HepG2 (cell line): ENCODE measurements at regions not wholly inside any gene's neighbourhood (a gene's known extent, or its start where the extent isn't known, plus 50 kb on each side); places are given as distances from the start of the nearest gene placed in this dataset.
A peak's percentile ranks its signal among the peaks of the same experiment; 100 is the strongest.

Experiments
- IRX3 ChIP-seq: sonication (generic); formaldehyde crosslinking; IDR thresholded peaks from 2 replicates; pipeline ENCODE4 v1.8.1; 2023; ENCODE audit warnings: mild to moderate bottlenecking, low read depth, missing genetic modification reagents, borderline replicate concordance
- MXI1 ChIP-seq: IDR thresholded peaks from 3 replicates; pipeline ENCODE4 v1.6.1; 2012; ENCODE audit warnings: low read depth, low read length, inconsistent platforms, borderline replicate concordance
- NFE2L1 ChIP-seq: sonication (generic); formaldehyde crosslinking; IDR thresholded peaks from 2 replicates; pipeline ENCODE4 v1.4.0; 2020; ENCODE audit warnings: missing genetic modification reagents, mild to moderate bottlenecking, borderline replicate concordance
- NFIB ChIP-seq: sonication (generic); formaldehyde crosslinking; IDR thresholded peaks from 2 replicates; pipeline ENCODE4 v1.9.0; 2021; ENCODE audit warnings: missing genetic modification reagents, mild to moderate bottlenecking, borderline replicate concordance
- NR2F2 ChIP-seq: IDR thresholded peaks from 2 replicates; pipeline ENCODE4 v1.6.1; 2012; ENCODE audit warnings: low read depth, inconsistent platforms, borderline replicate concordance
- SMAD9 ChIP-seq: sonication (generic); formaldehyde crosslinking; IDR thresholded peaks from 2 replicates; pipeline ENCODE4 v1.5.1; 2020; ENCODE audit warnings: mild to moderate bottlenecking, missing genetic modification reagents
- TEAD3 ChIP-seq: optimal IDR thresholded peaks from 2 replicates; pipeline ENCODE3; 2016; ENCODE audit warnings: borderline replicate concordance
- U2AF1 ChIP-seq: fragments of 200-400 bp; formaldehyde crosslinking; optimal IDR thresholded peaks from 2 replicates; pipeline ENCODE3; 2017; ENCODE audit warnings: mild to moderate bottlenecking, low read depth, low read length
- ZFYVE20 ChIP-seq: sonication (generic); formaldehyde crosslinking; IDR thresholded peaks from 2 replicates; pipeline ENCODE4 v1.8.0; 2023; ENCODE audit warnings: low read depth, mild to moderate bottlenecking, moderate library complexity, missing genetic modification reagents, borderline replicate concordance
- ZNF367 ChIP-seq: sonication (generic); formaldehyde crosslinking; IDR thresholded peaks from 2 replicates; pipeline ENCODE4 v1.4.0; 2020; ENCODE audit warnings: missing genetic modification reagents, borderline replicate concordance
- ZNF460 ChIP-seq: sonication (generic); formaldehyde crosslinking; IDR thresholded peaks from 2 replicates; pipeline ENCODE4 v1.5.1; 2020; ENCODE audit warnings: missing genetic modification reagents, mild to moderate bottlenecking, borderline replicate concordance
- ZNF530 ChIP-seq: sonication (generic); formaldehyde crosslinking; IDR thresholded peaks from 2 replicates; pipeline ENCODE4 v1.5.0; 2020; ENCODE audit warnings: low read depth, mild to moderate bottlenecking, missing genetic modification reagents
- ZNF556 ChIP-seq: sonication (generic); formaldehyde crosslinking; IDR thresholded peaks from 2 replicates; pipeline ENCODE4 v1.4.0; 2020; ENCODE audit warnings: mild to moderate bottlenecking, missing genetic modification reagents, borderline replicate concordance
- ZNF562 ChIP-seq: sonication (generic); formaldehyde crosslinking; IDR thresholded peaks from 2 replicates; pipeline ENCODE4 v1.8.0; 2022; ENCODE audit warnings: missing genetic modification reagents, borderline replicate concordance
- ZNF709 ChIP-seq: sonication (generic); formaldehyde crosslinking; IDR thresholded peaks from 2 replicates; pipeline ENCODE4 v1.5.0; 2020; ENCODE audit warnings: mild to moderate bottlenecking, missing genetic modification reagents
- ZNF790 ChIP-seq: sonication (generic); formaldehyde crosslinking; IDR thresholded peaks from 2 replicates; pipeline ENCODE4 v1.8.0; 2022; ENCODE audit warnings: missing genetic modification reagents, mild to moderate bottlenecking, borderline replicate concordance
- ZSCAN25 ChIP-seq: sonication (generic); formaldehyde crosslinking; IDR thresholded peaks from 2 replicates; pipeline ENCODE4 v1.8.0; 2022; ENCODE audit warnings: mild to moderate bottlenecking, missing genetic modification reagents
- ZSCAN29 ChIP-seq: sonication (generic); formaldehyde crosslinking; conservative IDR thresholded peaks from 2 replicates; pipeline ENCODE4 v1.4.0; 2020; ENCODE audit warnings: mild to moderate bottlenecking, missing genetic modification reagents
- TF ChIP-seq, protein P1 (sequence below): sonication (generic); formaldehyde crosslinking; IDR thresholded peaks from 2 replicates; pipeline ENCODE4 v1.9.0; 2022; ENCODE audit warnings: missing genetic modification reagents, mild to moderate bottlenecking, borderline replicate concordance
- TF ChIP-seq, protein P2 (sequence below): sonication (generic); formaldehyde crosslinking; IDR thresholded peaks from 2 replicates; pipeline ENCODE4 v1.4.0; 2020; ENCODE audit warnings: mild to moderate bottlenecking, missing genetic modification reagents
- TF ChIP-seq, protein P3 (sequence below): sonication (generic); formaldehyde crosslinking; IDR thresholded peaks from 2 replicates; pipeline ENCODE4 v1.5.1; 2020; ENCODE audit warnings: missing genetic modification reagents, mild to moderate bottlenecking, borderline replicate concordance
- TF ChIP-seq, protein P4 (sequence below): sonication (generic); formaldehyde crosslinking; IDR thresholded peaks from 2 replicates; pipeline ENCODE4 v1.5.0; 2020; ENCODE audit warnings: mild to moderate bottlenecking, missing genetic modification reagents

DNA sequence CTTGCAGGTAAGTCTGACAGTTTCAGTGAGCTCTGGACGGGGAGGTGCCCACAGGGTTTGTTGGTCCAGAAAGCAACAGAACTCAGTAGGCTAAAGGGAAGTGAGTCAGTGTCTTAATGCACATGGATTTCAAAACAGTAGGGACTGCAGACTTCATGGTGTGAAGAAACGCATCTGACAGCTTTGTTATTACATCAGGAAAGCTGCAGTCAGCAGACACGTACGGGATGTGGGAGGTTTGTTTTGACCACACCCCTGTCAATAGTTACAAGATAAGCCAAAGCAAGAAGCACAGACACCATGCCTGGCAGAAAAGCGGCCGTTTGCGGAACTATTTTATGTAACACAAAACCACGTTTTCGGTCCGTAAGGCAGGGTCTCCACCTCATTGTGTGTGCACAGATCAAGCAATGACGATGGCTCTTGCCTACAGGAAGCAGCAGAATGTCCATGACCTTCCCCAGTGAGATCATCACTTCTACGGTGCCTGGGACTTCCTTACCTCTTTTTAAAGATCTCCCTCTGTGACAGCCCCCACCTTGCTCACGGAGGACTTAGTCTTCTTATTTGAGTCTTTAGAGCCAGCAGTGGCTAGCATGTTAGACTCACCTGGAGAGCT lies 58.2 kb upstream of the FTH1 start (continued):
- peak; percentile 75; the same call in 1 of the 3 replicates for TF ChIP-seq MXI1
- TF ChIP-seq ZSCAN25 (CRISPR knock-in tag), result 0 out of 2 replicates have a peak, but pooled peaks have one; percentile 53
- no peak for TF ChIP-seq ZSCAN29 (CRISPR knock-in tag)
- no peak for TF ChIP-seq SMAD9
- TF ChIP-seq ZNF367 (CRISPR knock-in tag), result no peak
- no peak for TF ChIP-seq ZNF530 (CRISPR knock-in tag)
- no peak for TF ChIP-seq ZNF790 (CRISPR knock-in tag)
- TF ChIP-seq ZNF556, result no peak
- TF ChIP-seq, protein P1, sequence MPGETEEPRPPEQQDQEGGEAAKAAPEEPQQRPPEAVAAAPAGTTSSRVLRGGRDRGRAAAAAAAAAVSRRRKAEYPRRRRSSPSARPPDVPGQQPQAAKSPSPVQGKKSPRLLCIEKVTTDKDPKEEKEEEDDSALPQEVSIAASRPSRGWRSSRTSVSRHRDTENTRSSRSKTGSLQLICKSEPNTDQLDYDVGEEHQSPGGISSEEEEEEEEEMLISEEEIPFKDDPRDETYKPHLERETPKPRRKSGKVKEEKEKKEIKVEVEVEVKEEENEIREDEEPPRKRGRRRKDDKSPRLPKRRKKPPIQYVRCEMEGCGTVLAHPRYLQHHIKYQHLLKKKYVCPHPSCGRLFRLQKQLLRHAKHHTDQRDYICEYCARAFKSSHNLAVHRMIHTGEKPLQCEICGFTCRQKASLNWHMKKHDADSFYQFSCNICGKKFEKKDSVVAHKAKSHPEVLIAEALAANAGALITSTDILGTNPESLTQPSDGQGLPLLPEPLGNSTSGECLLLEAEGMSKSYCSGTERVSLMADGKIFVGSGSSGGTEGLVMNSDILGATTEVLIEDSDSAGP (CRISPR knock-in tag), result 0 out of 2 replicates have a peak, but pooled peaks have one; percentile 38
- TF ChIP-seq IRX3 (CRISPR knock-in tag), result no peak
- TF ChIP-seq, protein P2, sequence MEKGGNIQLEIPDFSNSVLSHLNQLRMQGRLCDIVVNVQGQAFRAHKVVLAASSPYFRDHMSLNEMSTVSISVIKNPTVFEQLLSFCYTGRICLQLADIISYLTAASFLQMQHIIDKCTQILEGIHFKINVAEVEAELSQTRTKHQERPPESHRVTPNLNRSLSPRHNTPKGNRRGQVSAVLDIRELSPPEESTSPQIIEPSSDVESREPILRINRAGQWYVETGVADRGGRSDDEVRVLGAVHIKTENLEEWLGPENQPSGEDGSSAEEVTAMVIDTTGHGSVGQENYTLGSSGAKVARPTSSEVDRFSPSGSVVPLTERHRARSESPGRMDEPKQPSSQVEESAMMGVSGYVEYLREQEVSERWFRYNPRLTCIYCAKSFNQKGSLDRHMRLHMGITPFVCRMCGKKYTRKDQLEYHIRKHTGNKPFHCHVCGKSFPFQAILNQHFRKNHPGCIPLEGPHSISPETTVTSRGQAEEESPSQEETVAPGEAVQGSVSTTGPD (CRISPR knock-in tag), result no peak
- TF ChIP-seq, protein P3, sequence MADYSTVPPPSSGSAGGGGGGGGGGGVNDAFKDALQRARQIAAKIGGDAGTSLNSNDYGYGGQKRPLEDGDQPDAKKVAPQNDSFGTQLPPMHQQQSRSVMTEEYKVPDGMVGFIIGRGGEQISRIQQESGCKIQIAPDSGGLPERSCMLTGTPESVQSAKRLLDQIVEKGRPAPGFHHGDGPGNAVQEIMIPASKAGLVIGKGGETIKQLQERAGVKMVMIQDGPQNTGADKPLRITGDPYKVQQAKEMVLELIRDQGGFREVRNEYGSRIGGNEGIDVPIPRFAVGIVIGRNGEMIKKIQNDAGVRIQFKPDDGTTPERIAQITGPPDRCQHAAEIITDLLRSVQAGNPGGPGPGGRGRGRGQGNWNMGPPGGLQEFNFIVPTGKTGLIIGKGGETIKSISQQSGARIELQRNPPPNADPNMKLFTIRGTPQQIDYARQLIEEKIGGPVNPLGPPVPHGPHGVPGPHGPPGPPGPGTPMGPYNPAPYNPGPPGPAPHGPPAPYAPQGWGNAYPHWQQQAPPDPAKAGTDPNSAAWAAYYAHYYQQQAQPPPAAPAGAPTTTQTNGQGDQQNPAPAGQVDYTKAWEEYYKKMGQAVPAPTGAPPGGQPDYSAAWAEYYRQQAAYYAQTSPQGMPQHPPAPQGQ (CRISPR knock-in tag), result no peak
- TF ChIP-seq ZFYVE20 (CRISPR knock-in tag), result no peak
- TF ChIP-seq TEAD3, result peak; percentile 22
- 0 out of 2 replicates have a peak, but pooled peaks have one; percentile 71 for TF ChIP-seq ZNF709 (CRISPR knock-in tag)
- TF ChIP-seq, protein P4, sequence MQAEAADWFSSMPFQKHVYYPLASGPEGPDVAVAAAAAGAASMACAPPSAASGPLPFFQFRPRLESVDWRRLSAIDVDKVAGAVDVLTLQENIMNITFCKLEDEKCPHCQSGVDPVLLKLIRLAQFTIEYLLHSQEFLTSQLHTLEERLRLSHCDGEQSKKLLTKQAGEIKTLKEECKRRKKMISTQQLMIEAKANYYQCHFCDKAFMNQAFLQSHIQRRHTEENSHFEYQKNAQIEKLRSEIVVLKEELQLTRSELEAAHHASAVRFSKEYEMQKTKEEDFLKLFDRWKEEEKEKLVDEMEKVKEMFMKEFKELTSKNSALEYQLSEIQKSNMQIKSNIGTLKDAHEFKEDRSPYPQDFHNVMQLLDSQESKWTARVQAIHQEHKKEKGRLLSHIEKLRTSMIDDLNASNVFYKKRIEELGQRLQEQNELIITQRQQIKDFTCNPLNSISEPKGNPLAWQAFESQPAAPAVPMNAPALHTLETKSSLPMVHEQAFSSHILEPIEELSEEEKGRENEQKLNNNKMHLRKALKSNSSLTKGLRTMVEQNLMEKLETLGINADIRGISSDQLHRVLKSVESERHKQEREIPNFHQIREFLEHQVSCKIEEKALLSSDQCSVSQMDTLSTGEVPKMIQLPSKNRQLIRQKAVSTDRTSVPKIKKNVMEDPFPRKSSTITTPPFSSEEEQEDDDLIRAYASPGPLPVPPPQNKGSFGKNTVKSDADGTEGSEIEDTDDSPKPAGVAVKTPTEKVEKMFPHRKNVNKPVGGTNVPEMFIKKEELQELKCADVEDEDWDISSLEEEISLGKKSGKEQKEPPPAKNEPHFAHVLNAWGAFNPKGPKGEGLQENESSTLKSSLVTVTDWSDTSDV (CRISPR knock-in tag), result no peak
- TF ChIP-seq NFIB (CRISPR knock-in tag), result no peak
- TF ChIP-seq NR2F2, result 0 out of 2 replicates have a peak, but pooled peaks have one; percentile 0
- no peak for TF ChIP-seq NFE2L1 (CRISPR knock-in tag)
- no peak for TF ChIP-seq ZNF562
- TF ChIP-seq U2AF1, result no peak
- TF ChIP-seq ZNF460, result no peak; the same call in 1 of the 2 replicates
